ENCODE measurements at regions not wholly inside any gene's neighbourhood (a gene's known extent, or its start where the extent isn't known, plus 50 kb on each side); places are given as distances from the start of the nearest gene placed in this dataset.

DNA sequence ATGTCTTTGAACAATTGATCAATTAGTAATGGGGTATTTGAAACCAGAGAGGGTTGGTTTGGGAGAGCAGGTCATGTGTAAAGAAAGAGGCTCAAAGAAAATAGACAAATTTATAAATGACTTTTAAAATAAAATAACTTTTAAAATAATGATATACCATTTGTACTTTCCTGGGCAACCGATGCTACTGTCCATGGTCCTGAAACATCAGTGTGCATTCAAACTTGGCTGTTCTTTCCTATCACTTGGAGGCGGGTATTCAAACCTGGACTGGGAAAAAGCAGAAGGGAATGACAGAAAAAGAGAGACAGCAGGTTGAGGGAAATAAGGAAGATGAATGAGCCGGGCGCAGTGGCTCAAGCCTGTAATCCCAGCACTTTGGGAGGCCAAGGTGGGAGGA, 1446.4 kb upstream of the WWC1 start:
- TF ChIP-seq EZH2 (IDR thresholded peaks at IDR 0.05; ENCODE audit: low read length) = no peak
- TF ChIP-seq, protein P1, sequence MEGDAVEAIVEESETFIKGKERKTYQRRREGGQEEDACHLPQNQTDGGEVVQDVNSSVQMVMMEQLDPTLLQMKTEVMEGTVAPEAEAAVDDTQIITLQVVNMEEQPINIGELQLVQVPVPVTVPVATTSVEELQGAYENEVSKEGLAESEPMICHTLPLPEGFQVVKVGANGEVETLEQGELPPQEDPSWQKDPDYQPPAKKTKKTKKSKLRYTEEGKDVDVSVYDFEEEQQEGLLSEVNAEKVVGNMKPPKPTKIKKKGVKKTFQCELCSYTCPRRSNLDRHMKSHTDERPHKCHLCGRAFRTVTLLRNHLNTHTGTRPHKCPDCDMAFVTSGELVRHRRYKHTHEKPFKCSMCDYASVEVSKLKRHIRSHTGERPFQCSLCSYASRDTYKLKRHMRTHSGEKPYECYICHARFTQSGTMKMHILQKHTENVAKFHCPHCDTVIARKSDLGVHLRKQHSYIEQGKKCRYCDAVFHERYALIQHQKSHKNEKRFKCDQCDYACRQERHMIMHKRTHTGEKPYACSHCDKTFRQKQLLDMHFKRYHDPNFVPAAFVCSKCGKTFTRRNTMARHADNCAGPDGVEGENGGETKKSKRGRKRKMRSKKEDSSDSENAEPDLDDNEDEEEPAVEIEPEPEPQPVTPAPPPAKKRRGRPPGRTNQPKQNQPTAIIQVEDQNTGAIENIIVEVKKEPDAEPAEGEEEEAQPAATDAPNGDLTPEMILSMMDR (optimal IDR thresholded peaks at IDR 0.05 in 1 of 3, IDR thresholded peaks at IDR 0.05 in 1 of 3, conservative IDR thresholded peaks at IDR 0.05 in 1 of 3; ENCODE audit: extremely low read depth in 1 of 3, insufficient read depth in 2 of 3, low read length in 3 of 3) = no peak

Data from keratinocyte (primary cell).